ENCODE measurements at regions not wholly inside any gene's neighbourhood (a gene's known extent, or its start where the extent isn't known, plus 50 kb on each side); places are given as distances from the start of the nearest gene placed in this dataset.

DNA sequence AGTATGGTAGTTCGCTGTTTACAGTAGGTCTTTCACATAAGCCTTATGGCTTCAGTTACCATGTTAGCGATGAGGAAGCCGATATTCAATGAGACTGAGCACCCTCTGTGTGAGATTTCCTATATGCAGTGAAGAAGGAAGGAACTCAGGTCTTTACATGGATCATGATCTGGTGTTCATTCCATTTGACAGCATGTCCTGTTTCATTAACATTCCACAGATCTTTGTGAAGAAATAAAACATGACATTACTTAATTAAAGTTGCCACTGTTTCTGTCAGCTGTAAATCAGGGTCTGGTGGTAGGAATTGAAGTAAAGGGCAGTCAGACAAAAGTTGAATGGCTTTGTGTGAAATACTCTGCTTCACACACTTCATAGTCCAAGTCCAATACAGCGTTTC lies 768.6 kb downstream of the ZPLD1 start:
- H3K36me3 ChIP-seq (ENCODE audit: insufficient read depth, low read length), result no peaks in the 10 kb centered on the region
- Mint-ChIP-seq H3K4me3 (no peak overlapping the region), H3K4me1 (ENCODE audit: low read depth) (no peaks in the 10 kb centered on the region), H3K27me3 (no peaks in the 10 kb centered on the region), H3K36me3 (ENCODE audit: low read depth) (no peaks in the 10 kb centered on the region), H3K9me3 (peaks cover 2% of the 10 kb centered on the region), H3K27ac (no peak overlapping the region)
- H3K4me3 ChIP-seq (ENCODE audit: low read length), result no peak overlapping the region
- intact Hi-C loops (cut with DNase I, micrococcal nuclease), result no loop called here
- no peaks in the 10 kb centered on the region for H3K9me3 ChIP-seq (ENCODE audit: control insufficient read depth in 1 of 2, insufficient read depth in 1 of 2, low read length in 2 of 2)
- no peaks in the 10 kb centered on the region for H3K4me1 ChIP-seq (ENCODE audit: insufficient read depth, low read length)
- CTCF ChIA-PET, result no interaction called here
- TF ChIP-seq, protein P1, sequence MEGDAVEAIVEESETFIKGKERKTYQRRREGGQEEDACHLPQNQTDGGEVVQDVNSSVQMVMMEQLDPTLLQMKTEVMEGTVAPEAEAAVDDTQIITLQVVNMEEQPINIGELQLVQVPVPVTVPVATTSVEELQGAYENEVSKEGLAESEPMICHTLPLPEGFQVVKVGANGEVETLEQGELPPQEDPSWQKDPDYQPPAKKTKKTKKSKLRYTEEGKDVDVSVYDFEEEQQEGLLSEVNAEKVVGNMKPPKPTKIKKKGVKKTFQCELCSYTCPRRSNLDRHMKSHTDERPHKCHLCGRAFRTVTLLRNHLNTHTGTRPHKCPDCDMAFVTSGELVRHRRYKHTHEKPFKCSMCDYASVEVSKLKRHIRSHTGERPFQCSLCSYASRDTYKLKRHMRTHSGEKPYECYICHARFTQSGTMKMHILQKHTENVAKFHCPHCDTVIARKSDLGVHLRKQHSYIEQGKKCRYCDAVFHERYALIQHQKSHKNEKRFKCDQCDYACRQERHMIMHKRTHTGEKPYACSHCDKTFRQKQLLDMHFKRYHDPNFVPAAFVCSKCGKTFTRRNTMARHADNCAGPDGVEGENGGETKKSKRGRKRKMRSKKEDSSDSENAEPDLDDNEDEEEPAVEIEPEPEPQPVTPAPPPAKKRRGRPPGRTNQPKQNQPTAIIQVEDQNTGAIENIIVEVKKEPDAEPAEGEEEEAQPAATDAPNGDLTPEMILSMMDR (IDR thresholded peaks at IDR 0.05), result no peak
- DNase-seq (no peak), ATAC-seq (ENCODE audit: poor library complexity) (no peak)
- no peaks in the 10 kb centered on the region for H3K27me3 ChIP-seq (ENCODE audit: control insufficient read depth in 1 of 2, insufficient read depth in 2 of 2, low read length in 2 of 2)
- no peak overlapping the region for H3K27ac ChIP-seq (ENCODE audit: low read depth in 1 of 2, low read length in 2 of 2)
- POLR2A ChIA-PET, result no interaction called here

DNA sequence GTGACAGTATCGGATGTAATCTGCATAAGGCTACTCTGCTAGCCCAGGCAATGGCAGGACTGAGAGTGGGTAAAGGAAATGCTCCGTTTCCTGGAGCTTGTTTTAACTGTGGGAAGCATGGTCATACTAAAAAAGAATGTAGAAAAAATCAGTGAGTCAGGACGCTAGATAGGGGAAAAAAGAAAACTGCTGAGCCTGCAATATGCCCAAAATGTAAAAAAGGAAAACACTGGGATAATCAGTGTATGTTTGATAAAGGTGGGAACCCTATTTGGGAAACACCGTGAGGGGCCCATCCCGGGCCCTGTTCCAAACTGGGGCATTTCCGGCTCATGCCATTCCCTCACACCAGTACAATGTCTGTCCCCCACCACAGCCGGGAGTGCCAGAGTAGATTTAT lies 775.8 kb downstream of the ZPLD1 start:
- POLR2A ChIA-PET, result no interaction called here
- CTCF ChIA-PET, result no interaction called here
- intact Hi-C loops (cut with DNase I, micrococcal nuclease), result no loop called here
- no peak overlapping the region for H3K4me3 ChIP-seq (ENCODE audit: low read length)
- no peaks in the 10 kb centered on the region for H3K27me3 Mint-ChIP-seq
- H3K4me1 ChIP-seq (ENCODE audit: insufficient read depth, low read length), result no peaks in the 10 kb centered on the region
- H3K9me3 Mint-ChIP-seq, result no peaks in the 10 kb centered on the region
- no peak overlapping the region for H3K27ac ChIP-seq (ENCODE audit: low read depth in 1 of 2, low read length in 2 of 2)
- no peak overlapping the region for H3K4me3 Mint-ChIP-seq
- no peaks in the 10 kb centered on the region for H3K9me3 ChIP-seq (ENCODE audit: control insufficient read depth in 1 of 2, insufficient read depth in 1 of 2, low read length in 2 of 2)
- H3K4me1 Mint-ChIP-seq (ENCODE audit: low read depth), result no peaks in the 10 kb centered on the region
- no peaks in the 10 kb centered on the region for H3K36me3 ChIP-seq (ENCODE audit: insufficient read depth, low read length)
- DNase-seq (no peak), ATAC-seq (ENCODE audit: poor library complexity) (no peak)
- H3K27me3 ChIP-seq (ENCODE audit: control insufficient read depth in 1 of 2, insufficient read depth in 2 of 2, low read length in 2 of 2), result no peaks in the 10 kb centered on the region
- no peak overlapping the region for H3K27ac Mint-ChIP-seq
- TF ChIP-seq, protein P1 (IDR thresholded peaks at IDR 0.05), result no peak
- no peaks in the 10 kb centered on the region for H3K36me3 Mint-ChIP-seq (ENCODE audit: low read depth)

DNA sequence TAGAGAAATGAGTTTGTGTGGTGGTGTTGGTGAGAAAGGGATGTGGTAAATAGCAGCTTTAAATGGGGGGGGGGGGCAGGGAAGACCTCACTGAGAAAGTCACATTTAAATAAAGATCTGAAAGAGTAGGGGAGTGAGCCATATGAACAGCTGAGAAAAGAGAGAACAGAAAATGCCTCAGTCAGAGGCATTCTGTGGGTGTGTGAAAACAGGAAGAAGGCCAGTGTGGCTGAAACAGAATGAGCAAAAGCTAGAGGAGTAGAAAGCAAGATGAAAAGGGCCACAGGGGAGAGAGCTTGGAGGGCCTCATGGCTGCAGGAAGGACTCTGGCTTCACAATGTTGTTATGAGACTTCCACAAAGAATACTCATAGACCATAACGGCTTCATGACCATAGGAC lies 783.3 kb downstream of the ZPLD1 start:
- peak in 1 of 14 experiments; percentile 0 for DNase-seq
- Mint-ChIP-seq H3K4me1 (ENCODE audit: low read depth) (no peaks in the 10 kb centered on the region), H3K27me3 (no peaks in the 10 kb centered on the region), H3K27ac (no peak overlapping the region), H3K36me3 (ENCODE audit: low read depth) (no peaks in the 10 kb centered on the region), H3K9me3 (peaks cover 5% of the 10 kb centered on the region), H3K4me3 (no peak overlapping the region)
- H3K36me3 ChIP-seq (ENCODE audit: insufficient read depth, low read length), result no peaks in the 10 kb centered on the region
- ATAC-seq (ENCODE audit: poor library complexity), result no peak
- TF ChIP-seq, protein P1 (IDR thresholded peaks at IDR 0.05), result no peak
- ChIA-PET POLR2A (no interaction called here), CTCF (no interaction called here)
- no peaks in the 10 kb centered on the region for H3K4me1 ChIP-seq (ENCODE audit: insufficient read depth, low read length)
- H3K4me3 ChIP-seq (ENCODE audit: low read length), result no peak overlapping the region
- no peaks in the 10 kb centered on the region for H3K27me3 ChIP-seq (ENCODE audit: control insufficient read depth in 1 of 2, insufficient read depth in 2 of 2, low read length in 2 of 2)
- no peaks in the 10 kb centered on the region for H3K9me3 ChIP-seq (ENCODE audit: control insufficient read depth in 1 of 2, insufficient read depth in 1 of 2, low read length in 2 of 2)
- intact Hi-C loops (cut with DNase I, micrococcal nuclease), result no loop called here
- H3K27ac ChIP-seq (ENCODE audit: low read depth in 1 of 2, low read length in 2 of 2), result no peak overlapping the region
